GM12878 (cell line): ENCODE measurements at regions not wholly inside any gene's neighbourhood (a gene's known extent, or its start where the extent isn't known, plus 50 kb on each side); places are given as distances from the start of the nearest gene placed in this dataset.

Source experiments
- ATAC-seq: fragments of 200-7000 bp; cut with Tn5 transposase; 3 replicates; pipeline ENCODE4 v1.9.1; 2020; ENCODE audit warnings: mild to moderate bottlenecking, moderate library complexity
- BruUV-seq: library from RNA; stranded (reverse); fragments of 400-500 nt; replicated peaks from 2 replicates; lab custom pipeline; 2021; lab: Mats Ljungman, UMichigan
- CTCF ChIA-PET: fragments of 300-600 bp; sonication (Branson Sonifier 250); formaldehyde crosslinking; extraction: SDS; loops from one replicate; lab custom pipeline; 2021; ENCODE audit warnings: inconsistent platforms; lab: Yijun Ruan, JAX
- POLR2A ChIA-PET: fragments of 350-600 bp; formaldehyde crosslinking; extraction: SDS; loops from one replicate; lab custom pipeline; 2021; ENCODE audit warnings: inconsistent platforms; lab: Charles Lee
- RAD21 ChIA-PET: fragments of 300-600 bp; sonication (Branson Sonifier 250); formaldehyde crosslinking; loops from one replicate; lab custom pipeline; 2023; ENCODE audit warnings: antibody characterized with exemption; ENCODE audit not compliant: unreplicated experiment; lab: Charles Lee
- SMC1A ChIA-PET: fragments of 300-600 bp; sonication (Branson Sonifier 250); formaldehyde crosslinking; loops from one replicate; lab custom pipeline; 2023; ENCODE audit not compliant: unreplicated experiment, uncharacterized antibody; lab: Charles Lee
- DNase-seq: peaks from one replicate; pipeline ENCODE4 v3.0.0-alpha.2; 2011; ENCODE audit warnings: low read depth, low spot score
- FAIRE-seq: peaks from 3 replicates; lab custom pipeline; 2011; peaks lifted over from hg19 to GRCh38; lab: Jason Lieb, UNC
- H2AFZ ChIP-seq: 2 replicates; pipeline ENCODE4 v1.6.0; 2011; ENCODE audit warnings: low read depth, low read length, control low read depth; ENCODE audit not compliant: control insufficient read depth
- H3K27ac ChIP-seq: 2 replicates; pipeline ENCODE4 v1.5.1; 2011; ENCODE audit warnings: control low read depth; ENCODE audit not compliant: control insufficient read depth, insufficient read depth
- H3K27me3 ChIP-seq, 2 experiments: replicated peaks in 1 of 2; 2 replicates each; pipeline versions ENCODE4 v1.6.0 to v1.6.1; 2011; ENCODE audit warnings: low read length in 1 of 2; ENCODE audit not compliant: control insufficient read depth in 2 of 2, insufficient read depth in 2 of 2
- H3K36me3 ChIP-seq, 2 experiments: 2 replicates each; pipeline ENCODE4 v1.5.1; 2011; ENCODE audit warnings: low read length in 1 of 2; ENCODE audit not compliant: control insufficient read depth in 2 of 2, insufficient read depth in 2 of 2
- H3K4me1 ChIP-seq: 2 replicates; pipeline ENCODE4 v1.6.1; 2011; ENCODE audit warnings: mild to moderate bottlenecking, low read length, moderate library complexity, mixed read lengths; ENCODE audit not compliant: control insufficient read depth, insufficient read depth
- H3K4me2 ChIP-seq: 2 replicates; pipeline ENCODE4 v1.6.0; 2011; ENCODE audit warnings: control low read depth; ENCODE audit not compliant: control insufficient read depth, insufficient read depth
- H3K4me3 ChIP-seq: fragments of 200-600 bp; sonication (generic); 2 replicates; pipeline ENCODE4 v1.5.1; 2016
- H3K79me2 ChIP-seq: 2 replicates; pipeline ENCODE4 v1.6.0; 2011; ENCODE audit warnings: low read length; ENCODE audit not compliant: control insufficient read depth, insufficient read depth
- H3K9ac ChIP-seq: 2 replicates; pipeline ENCODE4 v1.8.0; 2011; ENCODE audit warnings: low read length, control low read depth, mixed read lengths; ENCODE audit not compliant: control insufficient read depth, insufficient read depth
- H3K9me3 ChIP-seq: replicated peaks from 3 replicates; pipeline ENCODE4 v1.5.1; 2011; ENCODE audit warnings: mild to moderate bottlenecking, low read length; ENCODE audit not compliant: control insufficient read depth, insufficient read depth
- H4K20me1 ChIP-seq: 2 replicates; pipeline ENCODE4 v1.6.0; 2011; ENCODE audit not compliant: control insufficient read depth, insufficient read depth
- CHD2 ChIP-seq: IDR thresholded peaks from 2 replicates; pipeline ENCODE4 v1.6.1; 2011; ENCODE audit warnings: low read depth, low read length, improper control_type of control experiment, borderline replicate concordance
- FOXK2 ChIP-seq: fragments of 450-650 bp; IDR thresholded peaks from 2 replicates; pipeline ENCODE4 v1.6.1; 2017; ENCODE audit warnings: mild to moderate bottlenecking, moderate library complexity
- GABPA ChIP-seq: IDR thresholded peaks from 2 replicates; pipeline ENCODE4 v1.6.1; 2014; ENCODE audit warnings: antibody characterized with exemption, low read depth, mild to moderate bottlenecking, inconsistent platforms
- NR2F1 ChIP-seq: fragments of 450-650 bp; conservative IDR thresholded peaks from 2 replicates; pipeline ENCODE4 v1.6.1; 2017; ENCODE audit warnings: mild to moderate bottlenecking
- RCOR1 ChIP-seq: conservative IDR thresholded peaks from 2 replicates; pipeline ENCODE4 v1.6.1; 2012; ENCODE audit warnings: low read depth, low read length, improper control_type of control experiment
- SMAD5 ChIP-seq: IDR thresholded peaks from 2 replicates; pipeline ENCODE4 v1.6.1; 2016; ENCODE audit warnings: antibody characterized with exemption, low read depth
- ZNF24 ChIP-seq: fragments of 450-650 bp; IDR thresholded peaks from 2 replicates; pipeline ENCODE4 v1.6.1; 2017; ENCODE audit warnings: antibody characterized with exemption, mild to moderate bottlenecking
- WGBS: methylation state at CpG from one replicate; pipeline ENCODE4 v1.1.6; 2016; ENCODE audit warnings: low lambda C conversion rate; ENCODE audit not compliant: insufficient replicate concordance, insufficient coverage; ENCODE audit errors: missing lambda C conversion rate; 5-methylcytosine and 5-hydroxymethylcytosine counted together
- in situ Hi-C: fragments of 300-500 bp; cut with MboI; formaldehyde crosslinking; loops from 9 replicates; pipeline ENCODE4 v1.14.3; 2018; ENCODE audit warnings: mixed read lengths
- intact Hi-C: fragments of 100-400 bp; cut with micrococcal nuclease; formaldehyde crosslinking; loops from one replicate; pipeline ENCODE4 v1.14.2; 2022; ENCODE audit not compliant: unreplicated experiment
- TF ChIP-seq, protein P1 (sequence below): fragments of 450-650 bp; IDR thresholded peaks from 2 replicates; pipeline ENCODE4 v1.6.1; 2017; ENCODE audit warnings: mild to moderate bottlenecking, low read depth, inconsistent platforms; ENCODE audit not compliant: poor library complexity, severe bottlenecking
- TF ChIP-seq, protein P2 (sequence below): fragments of 450-650 bp; conservative IDR thresholded peaks from 2 replicates; pipeline ENCODE4 v1.6.1; 2017; ENCODE audit warnings: mild to moderate bottlenecking, moderate library complexity
- TF ChIP-seq, protein P3 (sequence below): IDR thresholded peaks from 2 replicates; pipeline ENCODE4 v1.6.1; 2011; ENCODE audit warnings: low read depth, low read length, improper control_type of control experiment, borderline replicate concordance

DNA sequence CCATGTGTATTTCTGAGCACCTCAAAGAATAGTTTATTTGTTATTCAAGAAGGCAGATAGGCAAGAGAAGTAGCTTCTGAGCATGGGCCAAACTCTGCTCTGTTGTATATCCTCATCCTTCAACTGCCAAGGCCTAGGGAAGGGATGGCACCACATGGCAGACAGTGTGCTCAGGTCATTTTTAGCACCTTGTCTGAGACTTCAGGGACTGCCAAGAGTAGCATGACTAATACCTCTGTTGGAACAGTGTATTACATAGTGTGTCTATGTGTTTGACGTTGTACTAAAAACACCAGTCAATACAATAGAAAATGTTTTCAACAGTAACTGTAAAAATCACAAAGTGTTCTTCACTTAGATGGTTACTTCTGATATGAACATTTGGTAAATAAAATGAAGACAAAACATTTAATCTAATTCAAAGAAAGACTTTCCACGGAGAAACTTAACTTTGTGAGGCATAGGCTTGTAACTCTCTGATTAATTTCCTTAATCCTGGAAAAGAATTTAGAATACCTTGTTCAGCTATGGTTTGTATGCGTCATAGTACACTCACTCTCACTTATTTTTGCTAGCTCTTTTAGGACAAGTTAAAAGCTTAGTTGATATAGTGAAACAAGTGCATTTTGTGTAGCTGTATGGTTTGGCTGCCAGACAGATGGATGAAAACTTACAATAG is 318.4 kb upstream of the RIOK2 start:
- no peaks in the 10 kb centered on the region for H3K9me3 ChIP-seq
- TF ChIP-seq RCOR1 (no peak), CHD2 (no peak), NR2F1 (no peak), GABPA (no peak)
- TF ChIP-seq, all 136 proteins: peak for 0
- Histone ChIP-seq H3K27me3 (no peaks in the 10 kb centered on the region), H3K9ac (no peak overlapping the region), H3K79me2 (no peaks in the 10 kb centered on the region), H3K27ac (no peak overlapping the region), H3K4me2 (no peak overlapping the region), H3K4me3 (no peak overlapping the region), H3K4me1 (no peaks in the 10 kb centered on the region), H2AFZ (no peak overlapping the region), H3K36me3 (no peaks in the 10 kb centered on the region), H4K20me1 (no peaks in the 10 kb centered on the region)
- RAD21 ChIA-PET, result interaction anchor here (1.5 kb wide), 1 partner anchor 26 kb away, joined by 3 read pairs; no protein-coding TSS in a partner anchor
- in situ Hi-C loops (no loop called here), intact Hi-C loops (no loop called here)
- no TSS peak for BruUV-seq
- no peak for ATAC-seq
- CTCF ChIA-PET, result interaction anchor here (4.1 kb wide), 1 partner anchor 32 kb away, joined by 24 read pairs; no protein-coding TSS in a partner anchor
- DNase-seq, result no peak
- POLR2A ChIA-PET, result no interaction called here
- WGBS, result 18% methylated on average over 3 of the region's 3 CpGs
- SMC1A ChIA-PET, result interaction anchor here (1.0 to 2.3 kb wide), 3 partner anchors 9 to 32 kb away, joined by 3 to 8 read pairs (median 3); no protein-coding TSS in a partner anchor
- no peak for FAIRE-seq

DNA sequence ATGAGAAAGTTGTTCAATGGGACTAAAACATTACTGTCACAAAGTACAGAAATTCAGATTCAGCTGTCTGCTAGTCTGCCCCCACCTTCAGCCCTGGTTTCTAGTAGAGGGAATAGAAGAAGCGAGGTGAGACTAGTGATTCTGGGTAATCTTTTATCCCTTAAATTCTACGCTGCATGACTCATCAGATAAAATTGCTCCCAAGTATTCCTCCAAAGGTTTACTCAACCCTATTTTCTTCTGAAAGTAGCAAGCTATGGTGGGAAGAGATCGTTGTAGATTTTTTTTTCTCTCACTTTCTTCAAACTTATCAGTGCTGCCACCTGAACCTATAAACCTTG is 318.9 kb upstream of the RIOK2 start:
- FAIRE-seq (no peak), ATAC-seq (no peak), DNase-seq (no peak)
- in situ Hi-C loops, result no loop called here
- RAD21 ChIA-PET, result interaction anchor here (1.5 kb wide), 1 partner anchor 26 kb away, joined by 3 read pairs; no protein-coding TSS in a partner anchor
- POLR2A ChIA-PET, result no interaction called here
- no peak overlapping the region for H3K4me2 ChIP-seq
- H2AFZ ChIP-seq, result no peak overlapping the region
- H3K79me2 ChIP-seq, result no peaks in the 10 kb centered on the region
- no peak overlapping the region for H3K27ac ChIP-seq
- SMC1A ChIA-PET, result interaction anchor here (2.3 kb wide), 1 partner anchor 32 kb away, joined by 8 read pairs; no protein-coding TSS in a partner anchor
- no peak overlapping the region for H3K9ac ChIP-seq
- H3K27me3 ChIP-seq, result no peaks in the 10 kb centered on the region
- H4K20me1 ChIP-seq, result no peaks in the 10 kb centered on the region
- whole genome bisulfite sequencing, result 30% methylated on average over 3 of the region's 3 CpGs
- no peaks in the 10 kb centered on the region for H3K36me3 ChIP-seq
- no TSS peak for BruUV-seq
- no peak overlapping the region for H3K4me3 ChIP-seq
- intact Hi-C loops, result no loop called here
- no peaks in the 10 kb centered on the region for H3K4me1 ChIP-seq
- H3K9me3 ChIP-seq, result no peaks in the 10 kb centered on the region
- CTCF ChIA-PET, result no interaction called here
- TF ChIP-seq, protein P1, sequence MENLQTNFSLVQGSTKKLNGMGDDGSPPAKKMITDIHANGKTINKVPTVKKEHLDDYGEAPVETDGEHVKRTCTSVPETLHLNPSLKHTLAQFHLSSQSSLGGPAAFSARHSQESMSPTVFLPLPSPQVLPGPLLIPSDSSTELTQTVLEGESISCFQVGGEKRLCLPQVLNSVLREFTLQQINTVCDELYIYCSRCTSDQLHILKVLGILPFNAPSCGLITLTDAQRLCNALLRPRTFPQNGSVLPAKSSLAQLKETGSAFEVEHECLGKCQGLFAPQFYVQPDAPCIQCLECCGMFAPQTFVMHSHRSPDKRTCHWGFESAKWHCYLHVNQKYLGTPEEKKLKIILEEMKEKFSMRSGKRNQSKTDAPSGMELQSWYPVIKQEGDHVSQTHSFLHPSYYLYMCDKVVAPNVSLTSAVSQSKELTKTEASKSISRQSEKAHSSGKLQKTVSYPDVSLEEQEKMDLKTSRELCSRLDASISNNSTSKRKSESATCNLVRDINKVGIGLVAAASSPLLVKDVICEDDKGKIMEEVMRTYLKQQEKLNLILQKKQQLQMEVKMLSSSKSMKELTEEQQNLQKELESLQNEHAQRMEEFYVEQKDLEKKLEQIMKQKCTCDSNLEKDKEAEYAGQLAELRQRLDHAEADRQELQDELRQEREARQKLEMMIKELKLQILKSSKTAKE, result no peak
- no peak for TF ChIP-seq ZNF24
- no peak for TF ChIP-seq SMAD5
- TF ChIP-seq, protein P2, sequence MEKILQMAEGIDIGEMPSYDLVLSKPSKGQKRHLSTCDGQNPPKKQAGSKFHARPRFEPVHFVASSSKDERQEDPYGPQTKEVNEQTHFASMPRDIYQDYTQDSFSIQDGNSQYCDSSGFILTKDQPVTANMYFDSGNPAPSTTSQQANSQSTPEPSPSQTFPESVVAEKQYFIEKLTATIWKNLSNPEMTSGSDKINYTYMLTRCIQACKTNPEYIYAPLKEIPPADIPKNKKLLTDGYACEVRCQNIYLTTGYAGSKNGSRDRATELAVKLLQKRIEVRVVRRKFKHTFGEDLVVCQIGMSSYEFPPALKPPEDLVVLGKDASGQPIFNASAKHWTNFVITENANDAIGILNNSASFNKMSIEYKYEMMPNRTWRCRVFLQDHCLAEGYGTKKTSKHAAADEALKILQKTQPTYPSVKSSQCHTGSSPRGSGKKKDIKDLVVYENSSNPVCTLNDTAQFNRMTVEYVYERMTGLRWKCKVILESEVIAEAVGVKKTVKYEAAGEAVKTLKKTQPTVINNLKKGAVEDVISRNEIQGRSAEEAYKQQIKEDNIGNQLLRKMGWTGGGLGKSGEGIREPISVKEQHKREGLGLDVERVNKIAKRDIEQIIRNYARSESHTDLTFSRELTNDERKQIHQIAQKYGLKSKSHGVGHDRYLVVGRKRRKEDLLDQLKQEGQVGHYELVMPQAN, result no peak
- TF ChIP-seq, protein P3, sequence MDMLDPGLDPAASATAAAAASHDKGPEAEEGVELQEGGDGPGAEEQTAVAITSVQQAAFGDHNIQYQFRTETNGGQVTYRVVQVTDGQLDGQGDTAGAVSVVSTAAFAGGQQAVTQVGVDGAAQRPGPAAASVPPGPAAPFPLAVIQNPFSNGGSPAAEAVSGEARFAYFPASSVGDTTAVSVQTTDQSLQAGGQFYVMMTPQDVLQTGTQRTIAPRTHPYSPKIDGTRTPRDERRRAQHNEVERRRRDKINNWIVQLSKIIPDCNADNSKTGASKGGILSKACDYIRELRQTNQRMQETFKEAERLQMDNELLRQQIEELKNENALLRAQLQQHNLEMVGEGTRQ, result no peak
- TF ChIP-seq FOXK2, result no peak
